NCI-H774 (cell line): ENCODE measurements at regions not wholly inside any gene's neighbourhood (a gene's known extent, or its start where the extent isn't known, plus 50 kb on each side); places are given as distances from the start of the nearest gene placed in this dataset.

Experiments used
- DNase-seq: peaks from one replicate; lab custom pipeline; 2025; lab: John Stamatoyannopoulos, UW

DNA sequence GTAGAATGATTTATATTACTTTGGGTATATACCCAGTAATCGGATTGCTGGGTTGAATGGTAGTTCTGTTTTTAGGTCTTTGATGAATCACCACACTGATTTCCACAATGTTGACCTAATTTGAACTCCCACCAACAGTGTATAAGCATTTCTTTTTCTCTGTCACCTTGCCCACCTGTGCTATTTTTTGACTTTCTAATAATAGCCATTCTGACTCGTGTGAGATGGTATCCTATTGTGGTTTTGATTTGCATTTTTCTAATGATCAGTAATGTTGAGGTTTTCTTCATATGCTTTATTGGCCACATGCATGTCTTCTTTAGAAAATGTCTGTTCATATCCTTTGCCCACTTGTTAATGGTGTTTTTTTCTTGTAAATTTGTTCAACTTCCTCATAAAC is 340.8 kb downstream of the PLOD2 start:
- DNase-seq = no peak

DNA sequence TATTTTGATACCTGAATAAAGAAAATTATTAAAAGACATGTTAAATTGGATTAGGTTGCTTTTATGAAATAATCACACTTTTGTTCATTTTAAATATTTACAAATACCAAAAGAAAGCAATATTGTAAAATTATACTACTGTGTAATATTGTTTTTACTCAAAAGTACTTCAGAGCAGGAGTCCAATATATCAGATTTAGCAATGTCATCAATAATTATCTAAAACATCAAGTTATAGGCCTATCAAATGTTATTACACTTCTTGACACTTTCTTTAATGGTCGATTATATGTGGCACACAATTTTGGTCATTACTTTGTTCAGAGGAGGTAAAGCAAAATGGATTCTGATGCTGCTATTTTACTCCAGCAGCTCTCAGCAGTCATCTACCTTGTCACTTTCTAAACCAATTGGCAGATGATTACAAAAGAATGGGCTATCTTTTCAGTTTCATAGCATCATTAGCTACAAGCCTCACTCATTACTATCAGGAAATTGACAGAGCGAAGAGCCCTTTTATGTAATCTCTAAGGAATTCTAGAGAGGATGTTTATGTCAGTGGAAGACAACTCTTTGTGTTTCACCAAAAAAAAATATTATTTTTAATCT is 318.6 kb downstream of the PLOD2 start:
- no peak for DNase-seq

DNA sequence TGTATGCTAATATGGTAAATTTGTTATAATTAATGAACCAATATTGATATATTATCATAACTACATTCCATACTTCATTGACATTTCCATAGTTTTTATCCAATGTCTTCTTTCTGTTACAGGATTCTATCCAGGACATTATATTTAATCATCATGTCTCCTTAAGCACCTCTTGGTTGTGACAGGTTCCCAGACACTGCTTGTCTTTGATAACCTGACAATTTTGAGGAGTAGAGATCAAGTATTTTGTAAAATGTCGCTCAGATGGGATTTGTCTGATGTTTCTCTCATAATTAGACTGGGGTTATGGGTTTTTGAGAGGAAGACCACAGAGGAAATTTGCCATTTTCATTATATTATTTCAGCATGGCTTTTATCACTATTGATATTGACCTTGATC is 317.4 kb downstream of the PLOD2 start:
- no peak for DNase-seq

DNA sequence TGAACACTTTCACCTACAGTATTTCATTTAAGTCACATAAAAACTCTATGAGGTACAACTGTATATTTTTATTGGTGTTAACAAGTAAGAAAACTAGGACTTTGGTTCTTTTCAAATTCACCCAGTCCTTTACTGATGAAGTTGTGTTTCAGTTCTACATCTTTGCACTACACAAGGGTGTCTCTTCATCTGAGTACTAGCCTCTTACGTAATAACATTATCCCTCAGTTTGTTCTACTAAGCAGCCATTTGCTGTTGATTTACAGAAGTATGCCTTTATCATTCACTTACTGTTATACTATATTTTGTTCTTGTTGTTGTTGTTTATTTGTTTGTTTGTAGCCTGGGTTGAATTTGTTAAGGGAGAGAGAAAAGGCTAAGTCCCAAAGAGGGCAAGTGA is 311.9 kb downstream of the PLOD2 start:
- no peak for DNase-seq

DNA sequence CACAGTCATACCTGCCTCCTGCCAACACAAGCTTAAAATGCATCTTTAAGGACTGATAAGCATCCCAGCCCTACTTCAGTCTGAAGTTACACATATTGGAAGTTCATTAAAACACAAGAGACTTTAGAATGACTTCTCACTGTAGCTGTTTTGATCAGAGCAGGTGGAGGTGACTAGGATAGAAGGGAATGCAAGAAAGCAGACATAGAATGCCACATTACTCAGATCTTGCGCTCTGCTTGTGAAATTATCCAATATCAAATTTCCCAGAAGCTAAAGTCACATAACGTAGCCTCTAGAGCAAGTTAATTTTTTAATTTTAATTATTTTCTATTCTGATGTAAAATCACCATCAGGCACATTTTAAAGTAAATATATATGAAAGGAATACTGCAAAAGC is 306.5 kb downstream of the PLOD2 start:
- DNase-seq = no peak

DNA sequence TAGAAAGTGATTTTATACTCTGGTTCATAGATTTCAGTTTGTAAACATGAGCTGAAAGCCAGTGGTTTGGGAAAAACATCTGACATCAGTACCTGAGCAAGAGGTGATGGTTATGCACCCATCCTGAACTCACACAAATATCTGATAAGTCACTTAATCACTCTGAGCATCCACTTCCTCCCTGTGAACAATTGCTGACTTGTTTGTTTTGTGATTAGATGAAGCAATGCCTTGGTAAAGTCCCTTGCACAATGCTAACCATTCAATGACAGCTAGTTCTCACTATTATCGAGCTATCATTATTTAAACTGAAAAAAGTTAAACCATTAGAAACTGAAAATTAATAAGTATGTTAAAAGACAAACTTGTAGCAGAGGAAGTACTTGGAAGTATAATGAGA is 303.0 kb downstream of the PLOD2 start:
- peak; percentile 53 for DNase-seq

DNA sequence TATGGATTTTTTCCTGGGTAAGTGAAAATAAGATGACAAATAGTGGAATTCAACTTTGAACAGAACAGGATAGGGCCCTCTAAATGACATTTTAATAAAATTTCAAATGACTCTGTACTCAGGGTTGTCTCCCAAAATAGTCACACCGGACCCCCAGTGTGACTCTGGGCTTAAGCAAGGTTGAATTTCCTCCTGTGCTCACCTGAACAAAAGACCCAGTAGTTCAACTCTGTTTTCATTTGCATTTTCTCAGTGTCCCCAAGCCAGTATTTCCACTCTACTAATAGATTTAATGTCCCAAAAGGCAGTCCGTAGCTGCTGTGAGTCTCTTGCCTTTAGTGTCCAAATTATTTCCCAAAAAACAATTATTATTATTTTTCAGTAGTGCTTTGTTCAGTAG is 296.6 kb downstream of the PLOD2 start:
- DNase-seq = no peak

DNA sequence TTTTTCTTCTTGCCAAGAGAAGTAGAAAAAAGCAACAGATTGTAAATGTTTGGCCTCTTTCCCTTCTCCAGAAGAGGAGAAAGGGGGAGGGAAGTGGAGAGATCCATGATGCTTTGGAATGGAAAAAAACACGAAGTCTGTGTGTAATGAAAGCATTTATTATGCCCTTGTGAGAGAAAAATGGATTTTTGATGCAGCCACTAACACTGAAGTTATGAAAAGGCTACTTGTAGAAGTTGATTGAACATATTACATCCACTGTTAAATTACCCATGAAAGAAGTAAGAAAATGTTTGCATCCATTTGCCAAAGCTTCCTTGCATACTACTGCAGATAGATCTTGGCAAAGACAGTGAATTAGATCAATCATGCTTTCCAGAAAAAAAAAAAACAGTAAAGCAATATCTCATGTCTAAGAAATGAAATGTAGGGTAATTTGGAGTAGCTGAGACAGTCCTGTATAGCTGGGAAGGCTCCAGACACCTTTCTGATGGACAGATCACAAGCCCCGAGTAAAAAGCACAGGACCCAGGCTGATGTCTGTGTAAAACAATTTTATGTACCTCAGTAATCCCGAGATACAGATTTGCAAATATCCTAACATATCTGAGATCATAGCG is 295.5 kb downstream of the PLOD2 start:
- no peak for DNase-seq

DNA sequence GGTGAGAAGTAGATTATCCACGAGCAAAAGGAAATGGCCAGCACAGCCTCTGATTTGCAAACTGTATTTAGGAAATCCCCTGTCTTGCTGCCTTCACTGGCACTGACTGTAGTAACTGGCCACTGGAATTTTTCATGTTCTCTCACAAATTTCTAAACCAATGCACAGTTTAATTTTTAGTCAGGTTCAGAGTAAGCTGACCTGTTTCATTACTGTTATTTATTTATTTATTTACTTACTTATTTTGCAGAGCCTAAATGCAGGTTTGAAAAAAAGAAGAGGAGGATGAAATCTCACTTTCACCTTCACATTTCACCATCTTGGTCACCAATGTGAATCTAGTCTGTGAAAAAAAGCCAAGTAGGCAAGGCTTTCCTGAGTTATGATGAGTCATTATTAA is 291.0 kb downstream of the PLOD2 start:
- no peak for DNase-seq

DNA sequence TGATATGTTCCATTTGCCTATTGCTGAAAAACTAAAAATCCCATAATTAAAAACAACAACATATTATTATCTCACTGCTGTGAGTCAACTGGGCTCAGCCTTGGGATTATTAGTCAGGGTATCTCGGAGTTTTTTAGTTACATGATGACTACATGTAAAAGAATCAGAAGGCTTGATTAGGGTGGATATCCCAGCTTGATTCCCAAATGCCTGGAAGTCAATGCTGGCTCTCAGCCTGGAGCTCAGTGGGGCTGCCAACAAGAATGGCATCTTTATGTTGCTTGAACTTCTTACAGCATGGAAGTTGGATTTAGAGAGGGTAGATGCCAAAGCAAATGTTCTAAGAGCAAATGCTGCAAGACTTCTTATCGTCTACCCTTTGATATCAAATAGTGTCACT is 278.5 kb downstream of the PLOD2 start:
- DNase-seq = no peak

DNA sequence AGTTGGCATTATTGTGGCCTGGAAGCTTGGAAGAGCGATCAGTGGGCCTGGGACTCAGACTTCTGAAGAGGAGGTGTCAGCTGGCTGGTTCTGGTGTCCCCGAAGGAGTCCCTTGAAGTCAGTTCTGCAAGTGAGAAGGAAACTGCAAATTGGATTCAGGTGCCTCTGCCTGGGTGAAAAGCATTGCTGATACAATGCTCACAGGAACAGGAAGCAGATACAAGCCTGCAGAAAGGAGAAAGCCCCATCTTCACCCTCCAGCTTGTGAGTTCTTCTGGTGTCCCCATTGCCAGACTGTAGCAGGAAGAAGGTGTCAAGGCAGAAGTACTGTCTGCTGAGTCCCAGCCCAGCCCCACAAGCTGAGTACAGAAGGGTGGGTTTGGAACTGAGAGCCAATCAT is 271.3 kb downstream of the PLOD2 start:
- no peak for DNase-seq

DNA sequence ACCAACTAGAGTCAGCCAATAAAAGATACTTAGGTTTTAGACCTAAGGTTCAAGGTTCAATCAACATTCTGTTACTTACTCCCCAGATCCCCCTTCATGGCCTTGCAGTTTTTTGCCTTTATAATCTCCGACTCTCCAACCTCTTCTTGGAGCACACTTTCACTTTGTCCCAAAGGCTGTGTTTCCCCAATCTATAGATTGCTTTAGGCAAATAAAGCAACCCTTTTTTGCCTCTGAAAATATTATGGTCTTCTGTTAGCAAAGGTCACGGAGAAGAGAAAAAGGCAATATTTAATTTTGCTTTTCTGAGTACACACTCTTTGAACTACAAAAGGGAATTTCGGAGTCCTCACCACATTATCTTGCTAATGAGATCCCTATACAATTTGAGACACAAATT is 268.1 kb downstream of the PLOD2 start:
- no peak for DNase-seq

DNA sequence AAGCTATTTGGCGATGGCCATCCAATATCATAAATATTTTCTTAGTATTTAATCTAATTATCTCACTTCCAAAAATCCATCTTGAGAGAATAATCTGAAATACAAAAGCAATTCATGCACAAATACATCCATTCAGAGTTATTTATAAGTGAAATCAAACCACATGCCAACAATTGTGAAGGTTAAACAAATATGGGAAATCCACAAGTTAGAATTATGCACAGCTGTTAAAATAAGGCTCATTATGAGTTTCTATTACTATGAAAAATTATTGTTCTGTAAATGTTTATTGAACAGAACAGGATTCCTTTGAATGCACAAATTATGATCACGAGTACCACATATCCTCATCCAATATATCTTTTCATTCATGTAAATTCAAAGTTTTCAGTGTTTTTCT is 267.7 kb downstream of the PLOD2 start:
- no peak for DNase-seq

DNA sequence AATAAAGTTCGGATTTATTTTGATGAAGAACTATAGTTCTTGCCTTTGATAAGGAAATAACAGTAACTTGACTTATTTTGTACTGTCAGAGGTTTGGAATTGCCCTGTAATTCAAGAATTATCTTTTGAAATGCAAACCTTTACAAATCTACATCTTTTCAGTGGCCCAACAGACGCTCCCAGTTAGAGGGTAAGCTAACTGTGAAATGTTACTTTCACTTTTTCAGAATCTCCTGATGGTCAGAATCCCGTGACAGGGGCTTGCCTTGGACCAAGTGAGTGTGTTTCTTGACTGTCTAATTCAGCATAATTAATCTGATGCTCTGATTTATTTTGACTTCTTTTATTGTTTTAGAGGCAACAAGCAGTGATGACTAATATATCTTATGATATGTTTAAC is 262.5 kb downstream of the PLOD2 start:
- DNase-seq = no peak

DNA sequence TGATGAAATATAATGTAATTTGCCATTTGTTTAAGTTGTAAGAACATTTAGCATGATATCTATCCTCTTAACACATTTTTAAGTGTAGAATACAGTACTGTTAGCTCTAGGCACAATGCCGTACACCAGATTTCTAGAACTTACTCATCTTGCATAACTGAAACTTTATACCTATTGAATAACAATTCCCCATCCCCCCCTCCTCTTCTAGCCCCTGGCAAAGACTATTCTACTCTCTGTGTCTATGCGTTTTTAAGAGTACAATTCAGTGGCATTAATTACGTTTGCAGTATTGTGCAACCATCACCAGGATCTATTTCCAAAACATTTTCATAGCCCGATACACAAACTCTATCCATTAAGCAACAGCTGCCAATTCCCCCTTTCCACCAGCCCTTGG is 261.7 kb downstream of the PLOD2 start:
- DNase-seq = no peak

DNA sequence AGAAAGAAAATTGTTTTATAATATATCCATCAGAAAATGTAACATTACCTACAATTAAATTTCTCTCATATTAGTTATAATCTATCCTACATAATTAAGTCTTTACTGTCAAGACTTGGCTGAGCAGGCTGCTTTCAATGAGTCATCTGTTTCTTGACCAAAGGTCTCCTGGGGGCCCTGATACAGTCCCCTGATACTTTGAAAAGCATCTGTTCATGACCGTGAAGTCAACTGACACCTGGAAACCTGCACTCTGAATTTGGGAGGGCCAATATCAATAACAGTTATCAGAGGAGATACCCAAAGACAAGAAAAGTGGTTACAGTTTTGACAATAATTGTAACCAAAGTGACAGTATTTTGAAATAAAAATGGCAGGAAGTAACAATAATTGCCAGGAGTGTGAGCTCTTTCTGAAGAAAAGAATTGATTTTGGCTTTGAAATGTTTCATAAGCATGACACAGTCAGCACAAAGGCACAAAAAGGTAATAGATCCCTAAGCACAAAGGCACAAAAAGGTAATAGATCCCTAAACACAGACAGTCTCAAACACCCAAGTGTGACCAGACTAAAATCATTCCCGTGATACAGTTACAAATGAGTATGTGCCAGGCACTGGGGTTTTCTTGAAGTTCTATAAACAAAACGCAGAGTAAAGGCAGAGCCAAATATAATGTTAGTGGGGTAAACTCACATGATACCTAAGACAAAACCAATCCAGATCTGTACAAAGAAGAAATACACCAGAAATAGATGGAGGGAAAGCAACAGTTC is 260.7 kb downstream of the PLOD2 start:
- DNase-seq = no peak

DNA sequence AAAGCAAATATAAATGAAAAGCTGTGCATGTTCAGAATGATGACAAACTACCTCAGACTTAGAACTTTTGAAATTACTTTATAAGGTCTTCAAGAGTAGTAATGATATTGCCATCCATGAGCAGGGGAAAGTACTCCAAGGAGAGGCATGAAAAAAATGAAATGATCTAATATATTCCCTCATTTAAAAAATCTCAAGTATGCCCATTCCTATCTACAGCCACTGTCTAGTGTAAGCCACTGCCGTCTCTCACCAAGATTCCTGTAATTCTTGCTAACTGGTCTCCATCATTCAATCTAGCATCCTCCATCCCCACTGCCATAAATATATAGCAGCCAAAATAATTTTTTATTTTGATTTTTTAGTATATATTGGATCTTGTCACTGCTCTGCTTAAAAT is 258.8 kb downstream of the PLOD2 start:
- no peak for DNase-seq

DNA sequence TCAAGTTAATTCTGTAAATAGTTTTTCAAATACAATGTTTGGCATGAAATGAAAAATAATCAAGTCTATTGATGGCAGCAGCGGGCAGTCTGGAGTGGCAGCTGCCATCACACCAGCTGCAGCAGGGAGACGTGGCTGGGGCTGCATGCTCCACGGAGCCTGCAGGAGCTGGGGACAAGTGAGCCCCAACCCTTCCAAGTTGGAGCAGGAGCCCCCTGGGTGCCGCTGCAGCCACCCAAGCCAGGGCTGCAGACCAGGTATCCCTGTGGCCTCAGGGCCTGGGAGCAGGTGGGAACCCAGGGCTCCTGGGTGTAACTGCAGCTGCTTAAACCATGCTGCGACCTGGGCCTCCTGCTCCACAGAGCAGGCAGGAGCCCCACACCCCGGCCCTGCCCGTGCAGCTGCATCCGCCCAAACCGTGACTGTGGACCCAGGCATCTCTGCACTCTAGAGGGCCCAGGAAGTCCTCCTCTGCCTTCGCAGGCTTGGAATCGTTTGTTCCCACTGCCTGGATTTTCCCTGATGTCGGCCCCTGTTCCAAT is 257.4 kb downstream of the PLOD2 start:
- peak; percentile 62 for DNase-seq

DNA sequence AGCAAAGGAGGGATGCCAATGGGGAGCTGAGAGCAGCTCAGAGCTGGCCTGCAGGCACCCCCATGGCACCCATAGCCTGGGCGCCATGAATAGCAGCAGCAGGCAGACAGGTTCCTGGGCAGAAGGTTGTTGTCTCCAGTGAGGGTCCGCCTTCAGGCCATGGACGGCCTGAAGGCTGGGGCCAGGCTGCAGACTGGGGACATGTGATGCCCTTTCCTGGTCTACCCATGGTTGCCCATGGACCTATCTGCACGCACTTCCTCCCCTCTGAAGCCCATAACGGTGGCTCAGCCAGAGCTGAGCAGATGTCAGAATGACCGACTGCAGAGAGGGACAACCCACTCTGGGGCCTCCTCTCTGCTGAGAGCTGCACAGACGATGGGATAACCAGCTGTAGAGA is 256.8 kb downstream of the PLOD2 start:
- DNase-seq = no peak

DNA sequence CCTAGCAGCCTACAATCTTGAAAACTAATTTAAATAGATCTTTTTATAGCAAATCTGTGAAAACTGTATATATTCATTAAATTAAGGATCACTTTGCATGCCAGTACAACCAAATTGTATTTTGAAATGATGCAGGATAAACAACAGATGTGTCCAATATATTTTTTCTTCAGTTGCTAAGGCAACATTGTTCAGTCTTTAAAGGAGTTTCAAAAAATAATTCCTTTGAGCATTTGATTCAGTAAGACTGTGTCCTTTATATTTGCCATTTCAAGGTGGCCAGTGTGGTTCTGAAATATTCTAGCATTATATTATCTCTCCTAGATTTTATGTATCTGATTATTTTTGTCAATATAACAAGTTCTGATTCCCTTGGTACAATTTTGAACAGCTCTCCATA is 254.7 kb downstream of the PLOD2 start:
- DNase-seq = no peak

DNA sequence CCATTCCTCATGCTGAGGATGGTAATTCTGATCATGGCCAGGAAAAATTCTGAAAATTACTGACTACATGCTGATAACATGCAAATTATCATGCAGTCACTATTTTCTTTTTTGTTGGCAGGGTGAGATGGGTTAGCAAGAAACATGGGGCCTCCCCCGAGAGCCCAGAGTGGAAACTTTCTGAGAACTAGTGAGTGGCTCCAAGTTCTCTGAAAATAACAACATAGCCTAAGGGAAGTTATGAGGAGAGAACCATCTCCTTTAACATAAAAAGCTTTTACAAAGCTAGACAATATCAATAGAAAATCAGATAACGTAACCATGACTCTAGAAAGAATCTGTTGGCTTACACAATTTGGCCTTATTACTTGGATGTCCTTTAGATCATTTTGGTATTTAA is 254.2 kb downstream of the PLOD2 start:
- DNase-seq = no peak

DNA sequence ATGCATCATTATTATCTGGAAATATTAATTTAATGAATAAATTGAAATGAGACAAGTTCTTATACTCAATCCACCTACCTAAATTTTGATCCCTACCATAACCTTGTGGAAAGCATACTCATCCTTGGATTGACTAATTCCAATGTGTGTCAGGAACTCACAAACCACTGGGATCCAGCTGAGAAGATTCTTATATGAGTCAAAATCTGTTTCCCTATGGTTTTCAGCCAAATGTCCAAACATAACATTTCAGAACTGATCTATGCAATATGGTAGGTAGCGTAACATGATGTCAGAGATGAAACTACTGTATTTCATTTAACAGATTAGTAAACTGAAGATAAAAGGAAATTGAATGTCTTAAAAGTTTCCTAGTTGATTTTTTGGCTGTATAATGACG is 250.0 kb downstream of the PLOD2 start:
- no peak for DNase-seq

DNA sequence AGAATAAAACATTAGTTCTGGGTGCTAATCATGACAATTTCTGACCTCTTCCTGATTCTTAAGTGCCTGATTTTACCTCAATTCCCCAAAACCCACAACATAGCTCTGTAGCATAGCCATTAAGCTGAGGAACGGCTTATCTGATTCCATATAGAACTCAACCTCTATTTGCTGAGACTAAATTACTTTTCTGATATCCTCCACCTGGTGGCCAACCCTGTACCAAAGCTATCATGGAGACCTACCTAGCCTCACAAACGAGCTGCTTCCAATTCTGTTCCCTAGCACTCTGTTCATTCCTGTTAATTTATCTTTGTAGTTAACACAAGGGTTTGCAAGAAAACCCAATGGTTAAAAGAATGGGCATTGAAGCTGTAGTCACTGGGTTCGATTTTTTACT is 245.2 kb downstream of the PLOD2 start:
- no peak for DNase-seq
